ENCODE measurements at regions not wholly inside any gene's neighbourhood (a gene's known extent, or its start where the extent isn't known, plus 50 kb on each side); places are given as distances from the start of the nearest gene placed in this dataset.
"Not testable (repeated sequence)": the region's sequence is repeated elsewhere in the genome, so short reads cannot be mapped to it uniquely, and the experiment has no call there.

- peak; percentile 9 for DNase-seq (ENCODE audit: low read depth)
- no peak for TF ChIP-seq CTCF (conservative IDR thresholded peaks at IDR 0.05; ENCODE audit: low read depth, low read length)
- no peak overlapping the region for H3K4me3 ChIP-seq (ENCODE audit: low read depth, low read length)
These were observed 60.5 kb upstream of the KY start for GRCh38 chr3:134711284-134711683.

- no peak for DNase-seq (ENCODE audit: low read depth)
- H3K4me3 ChIP-seq (ENCODE audit: low read depth, low read length): no peak overlapping the region
- TF ChIP-seq CTCF (conservative IDR thresholded peaks at IDR 0.05; ENCODE audit: low read depth, low read length): no peak
These were observed 62.8 kb upstream of the KY start for GRCh38 chr3:134713671-134714070.

GRCh38 chr3:134718726-134719125 is 67.9 kb upstream of the KY start:
- no peak for DNase-seq (ENCODE audit: low read depth)
- H3K4me3 ChIP-seq (ENCODE audit: low read depth, low read length): no peak overlapping the region
- TF ChIP-seq CTCF (conservative IDR thresholded peaks at IDR 0.05; ENCODE audit: low read depth, low read length): no peak

- no peak overlapping the region for H3K4me3 ChIP-seq (ENCODE audit: low read depth, low read length)
- DNase-seq (ENCODE audit: low read depth): no peak
- TF ChIP-seq CTCF (conservative IDR thresholded peaks at IDR 0.05; ENCODE audit: low read depth, low read length): no peak
These were observed 70.4 kb upstream of the KY start for GRCh38 chr3:134721214-134721613.

- TF ChIP-seq CTCF (conservative IDR thresholded peaks at IDR 0.05; ENCODE audit: low read depth, low read length): no peak
- no peak overlapping the region for H3K4me3 ChIP-seq (ENCODE audit: low read depth, low read length)
These were observed 72.1 kb upstream of the EPHB1 start for GRCh38 chr3:134722969-134723368.

GRCh38 chr3:134729649-134730048 is 65.4 kb upstream of the EPHB1 start:
- TF ChIP-seq CTCF (conservative IDR thresholded peaks at IDR 0.05; ENCODE audit: low read depth, low read length): no peak
- no peak overlapping the region for H3K4me3 ChIP-seq (ENCODE audit: low read depth, low read length)

More at GRCh38 chr3:134722969-134723368, 72.1 kb upstream of the EPHB1 start:
- DNase-seq (ENCODE audit: low read depth): no peak

GRCh38 chr3:134737516-134737915 is 57.5 kb upstream of the EPHB1 start:
- no peak for TF ChIP-seq CTCF (conservative IDR thresholded peaks at IDR 0.05; ENCODE audit: low read depth, low read length)
- H3K4me3 ChIP-seq (ENCODE audit: low read depth, low read length): no peak overlapping the region
- DNase-seq (ENCODE audit: low read depth): no peak

More at GRCh38 chr3:134729649-134730048, 65.4 kb upstream of the EPHB1 start:
- no peak for DNase-seq (ENCODE audit: low read depth)

- H3K4me3 ChIP-seq (ENCODE audit: low read depth, low read length); DNase-seq (ENCODE audit: low read depth): not testable (repeated sequence)
These were observed 55.0 kb upstream of the EPHB1 start for GRCh38 chr3:134740077-134740476.

All from epithelial cell of proximal tubule (primary cell).